HUES48 (cell line): ENCODE measurements at regions not wholly inside any gene's neighbourhood (a gene's known extent, or its start where the extent isn't known, plus 50 kb on each side); places are given as distances from the start of the nearest gene placed in this dataset.
"Not testable (repeated sequence)": the region's sequence is repeated elsewhere in the genome, so short reads cannot be mapped to it uniquely, and the experiment has no call there.

Experiments
- H3K27ac ChIP-seq: one replicate; pipeline ENCODE4 v1.7.0; 2013; ENCODE audit warnings: low read depth, low read length, inconsistent platforms
- H3K27me3 ChIP-seq: 2 replicates; pipeline ENCODE4 v1.6.1; 2013; ENCODE audit warnings: mild to moderate bottlenecking, low read length; ENCODE audit not compliant: control insufficient read depth, insufficient read depth
- H3K36me3 ChIP-seq: 2 replicates; pipeline ENCODE4 v1.6.1; 2013; ENCODE audit warnings: low read length; ENCODE audit not compliant: control insufficient read depth, insufficient read depth
- H3K4me1 ChIP-seq: 2 replicates; pipeline ENCODE4 v1.6.1; 2013; ENCODE audit warnings: mild to moderate bottlenecking, low read length; ENCODE audit not compliant: control insufficient read depth, insufficient read depth
- H3K4me3 ChIP-seq: 2 replicates; pipeline ENCODE4 v1.5.1; 2013; ENCODE audit warnings: mild to moderate bottlenecking, low read depth, low read length
- H3K9ac ChIP-seq: 2 replicates; pipeline ENCODE4 v1.6.1; 2013; ENCODE audit warnings: mild to moderate bottlenecking, low read depth, low read length, moderate library complexity
- H3K9me3 ChIP-seq: 2 replicates; pipeline ENCODE4 v1.6.1; 2013; ENCODE audit warnings: low read length; ENCODE audit not compliant: control insufficient read depth, insufficient read depth

- H3K36me3 ChIP-seq, H3K9me3 ChIP-seq, H3K27ac ChIP-seq, H3K4me1 ChIP-seq, H3K4me3 ChIP-seq, H3K27me3 ChIP-seq, H3K9ac ChIP-seq: not testable (repeated sequence)
These were observed 816.0 kb downstream of the TSN start for GRCh38 chr2:122571471-122571870.

GRCh38 chr2:122575076-122575475, 819.6 kb downstream of the TSN start:
- Histone ChIP-seq H3K36me3 (no peaks in the 10 kb centered on the region), H3K27me3 (no peaks in the 10 kb centered on the region), H3K9ac (no peak overlapping the region), H3K4me3 (no peak overlapping the region), H3K4me1 (no peaks in the 10 kb centered on the region), H3K9me3 (no peaks in the 10 kb centered on the region), H3K27ac (no peak overlapping the region)

- H3K27ac ChIP-seq: no peak overlapping the region
- H3K4me3 ChIP-seq: no peak overlapping the region
- H3K27me3 ChIP-seq: no peaks in the 10 kb centered on the region
- no peaks in the 10 kb centered on the region for H3K4me1 ChIP-seq
- no peak overlapping the region for H3K9ac ChIP-seq
- no peaks in the 10 kb centered on the region for H3K36me3 ChIP-seq
- H3K9me3 ChIP-seq: no peaks in the 10 kb centered on the region
These were observed 827.9 kb downstream of the TSN start for GRCh38 chr2:122583159-122583917.

GRCh38 chr2:122590524-122590923, 835.1 kb downstream of the TSN start:
- Histone ChIP-seq H3K9me3 (no peaks in the 10 kb centered on the region; the same call in 1 of the 2 replicates), H3K4me3 (no peak overlapping the region), H3K9ac (no peak overlapping the region), H3K36me3 (no peaks in the 10 kb centered on the region), H3K4me1 (no peaks in the 10 kb centered on the region), H3K27me3 (no peaks in the 10 kb centered on the region), H3K27ac (no peak overlapping the region)

- no peak overlapping the region for H3K27ac ChIP-seq
- no peak overlapping the region for H3K9ac ChIP-seq
- H3K4me3 ChIP-seq: no peak overlapping the region
- H3K27me3 ChIP-seq: no peaks in the 10 kb centered on the region
- no peaks in the 10 kb centered on the region for H3K36me3 ChIP-seq
- H3K4me1 ChIP-seq: no peaks in the 10 kb centered on the region
- no peaks in the 10 kb centered on the region for H3K9me3 ChIP-seq
These were observed 839.6 kb downstream of the TSN start for GRCh38 chr2:122595065-122595464.

GRCh38 chr2:122596598-122596997, 841.1 kb downstream of the TSN start:
- Histone ChIP-seq H3K36me3 (no peaks in the 10 kb centered on the region), H3K4me3 (no peak overlapping the region), H3K27me3 (no peaks in the 10 kb centered on the region), H3K27ac (no peak overlapping the region), H3K4me1 (no peaks in the 10 kb centered on the region), H3K9me3 (no peaks in the 10 kb centered on the region), H3K9ac (no peak overlapping the region)

- no peak overlapping the region for H3K4me3 ChIP-seq
- H3K27ac ChIP-seq: no peak overlapping the region
- no peaks in the 10 kb centered on the region for H3K9me3 ChIP-seq
- H3K36me3 ChIP-seq: no peaks in the 10 kb centered on the region
- H3K9ac ChIP-seq: no peak overlapping the region
- H3K4me1 ChIP-seq: no peaks in the 10 kb centered on the region
- H3K27me3 ChIP-seq: no peaks in the 10 kb centered on the region
These were observed 843.3 kb downstream of the TSN start for GRCh38 chr2:122598784-122599183.

GRCh38 chr2:122610948-122611609, 855.6 kb downstream of the TSN start:
- no peak overlapping the region for H3K4me3 ChIP-seq
- no peaks in the 10 kb centered on the region for H3K9me3 ChIP-seq

GRCh38 chr2:122622934-122623333, 867.5 kb downstream of the TSN start:
- H3K36me3 ChIP-seq: no peaks in the 10 kb centered on the region
- H3K27ac ChIP-seq: no peak overlapping the region
- H3K9ac ChIP-seq: no peak overlapping the region
- no peak overlapping the region for H3K4me3 ChIP-seq
- H3K4me1 ChIP-seq: peaks cover 21% of the 10 kb centered on the region
- no peaks in the 10 kb centered on the region for H3K27me3 ChIP-seq
- H3K9me3 ChIP-seq: no peaks in the 10 kb centered on the region

More at GRCh38 chr2:122610948-122611609, 855.6 kb downstream of the TSN start:
- no peak overlapping the region for H3K27ac ChIP-seq
- no peak overlapping the region for H3K9ac ChIP-seq
- H3K4me1 ChIP-seq: no peaks in the 10 kb centered on the region
- no peaks in the 10 kb centered on the region for H3K27me3 ChIP-seq
- H3K36me3 ChIP-seq: no peaks in the 10 kb centered on the region

- Histone ChIP-seq H3K9me3 (no peaks in the 10 kb centered on the region), H3K9ac (no peak overlapping the region), H3K27me3 (no peaks in the 10 kb centered on the region), H3K36me3 (no peaks in the 10 kb centered on the region), H3K4me1 (peaks cover 12% of the 10 kb centered on the region), H3K4me3 (no peak overlapping the region), H3K27ac (no peak overlapping the region)
These were observed 871.9 kb downstream of the TSN start for GRCh38 chr2:122627388-122627787.

GRCh38 chr2:122634256-122634655, 878.8 kb downstream of the TSN start:
- Histone ChIP-seq H3K4me1 (peaks cover 3% of the 10 kb centered on the region; the same call in 1 of the 2 replicates), H3K27ac (no peak overlapping the region), H3K27me3 (no peaks in the 10 kb centered on the region), H3K9ac (no peak overlapping the region), H3K4me3 (no peak overlapping the region), H3K9me3 (no peaks in the 10 kb centered on the region), H3K36me3 (no peaks in the 10 kb centered on the region)
